Mucosa of rectum (tissue), 2 donors: ENCODE measurements at regions not wholly inside any gene's neighbourhood (a gene's known extent, or its start where the extent isn't known, plus 50 kb on each side); places are given as distances from the start of the nearest gene placed in this dataset.
"Not testable (repeated sequence)": the region's sequence is repeated elsewhere in the genome, so short reads cannot be mapped to it uniquely, and the experiment has no call there.

ENCODE experiments used
- H3K27ac ChIP-seq, 2 donors: one replicate each; pipeline ENCODE4 v1.7.0; 2013; ENCODE audit warnings: inconsistent platforms in 2 of 2, low read depth in 2 of 2, low read length in 2 of 2
- H3K27me3 ChIP-seq, 2 donors: one replicate each; pipeline ENCODE4 v1.7.0; 2013; ENCODE audit warnings: low read length in 2 of 2; ENCODE audit not compliant: control insufficient read depth in 2 of 2, insufficient read depth in 2 of 2
- H3K36me3 ChIP-seq, 2 donors: one replicate each; pipeline ENCODE4 v1.7.0; 2013; ENCODE audit warnings: low read length in 2 of 2; ENCODE audit not compliant: control insufficient read depth in 2 of 2, insufficient read depth in 2 of 2
- H3K4me1 ChIP-seq, 2 donors: one replicate each; pipeline ENCODE4 v1.7.0; 2013; ENCODE audit warnings: low read length in 2 of 2, mild to moderate bottlenecking in 1 of 2; ENCODE audit not compliant: control insufficient read depth in 2 of 2, insufficient read depth in 2 of 2
- H3K4me3 ChIP-seq, 2 donors: one replicate each; pipeline ENCODE4 v1.7.0; 2013; ENCODE audit warnings: low read length in 2 of 2
- H3K9ac ChIP-seq, 2 donors: one replicate each; pipeline ENCODE4 v1.7.0; 2013; ENCODE audit warnings: low read length in 2 of 2, low read depth in 1 of 2, mild to moderate bottlenecking in 1 of 2
- H3K9me3 ChIP-seq, 2 donors: one replicate each; pipeline ENCODE4 v1.7.0; 2013; ENCODE audit warnings: low read length in 2 of 2; ENCODE audit not compliant: control insufficient read depth in 2 of 2
- donor health status: healthy.
- donor health status: Normal muscosa, but diverticular disease.

- not testable (repeated sequence) for H3K27ac ChIP-seq, H3K4me3 ChIP-seq, H3K9ac ChIP-seq, H3K4me1 ChIP-seq, H3K27me3 ChIP-seq, H3K36me3 ChIP-seq, H3K9me3 ChIP-seq
Observed at GRCh38 chr12:8332373-8332772, 105.0 kb upstream of the FAM90A1 start.

GRCh38 chr12:8351073-8351472 lies 104.7 kb upstream of the CLEC6A start:
- not testable (repeated sequence) for H3K36me3 ChIP-seq, H3K27me3 ChIP-seq, H3K27ac ChIP-seq, H3K9ac ChIP-seq, H3K4me1 ChIP-seq, H3K9me3 ChIP-seq, H3K4me3 ChIP-seq

GRCh38 chr12:8354741-8355140 lies 101.0 kb upstream of the CLEC6A start:
- not testable (repeated sequence) for H3K27me3 ChIP-seq

GRCh38 chr12:8355531-8355930 lies 100.2 kb upstream of the CLEC6A start:
- H3K36me3 ChIP-seq, H3K9ac ChIP-seq, H3K27me3 ChIP-seq, H3K27ac ChIP-seq, H3K9me3 ChIP-seq, H3K4me1 ChIP-seq, H3K4me3 ChIP-seq: not testable (repeated sequence)

More at GRCh38 chr12:8354741-8355140, 101.0 kb upstream of the CLEC6A start:
- H3K9ac ChIP-seq, H3K4me1 ChIP-seq, H3K36me3 ChIP-seq, H3K4me3 ChIP-seq, H3K27ac ChIP-seq, H3K9me3 ChIP-seq: not testable (repeated sequence)

- not testable (repeated sequence) for H3K4me3 ChIP-seq, H3K9me3 ChIP-seq, H3K27me3 ChIP-seq, H3K36me3 ChIP-seq, H3K9ac ChIP-seq, H3K27ac ChIP-seq, H3K4me1 ChIP-seq
Observed at GRCh38 chr12:8373744-8374143, 82.0 kb upstream of the CLEC6A start.

- H3K9ac ChIP-seq, H3K9me3 ChIP-seq, H3K36me3 ChIP-seq, H3K27ac ChIP-seq, H3K4me3 ChIP-seq, H3K4me1 ChIP-seq, H3K27me3 ChIP-seq: not testable (repeated sequence)
Observed at GRCh38 chr12:8375122-8375521, 80.6 kb upstream of the CLEC6A start.

GRCh38 chr12:8377756-8378155 lies 78.0 kb upstream of the CLEC6A start:
- not testable (repeated sequence) for H3K27me3 ChIP-seq, H3K9ac ChIP-seq, H3K4me3 ChIP-seq, H3K4me1 ChIP-seq, H3K36me3 ChIP-seq, H3K27ac ChIP-seq, H3K9me3 ChIP-seq

GRCh38 chr12:8382556-8382955 lies 73.2 kb upstream of the CLEC6A start:
- H3K4me1 ChIP-seq, H3K27ac ChIP-seq, H3K36me3 ChIP-seq, H3K9me3 ChIP-seq, H3K27me3 ChIP-seq, H3K4me3 ChIP-seq, H3K9ac ChIP-seq: not testable (repeated sequence)

- not testable (repeated sequence) for H3K27me3 ChIP-seq, H3K9ac ChIP-seq, H3K27ac ChIP-seq, H3K36me3 ChIP-seq, H3K4me3 ChIP-seq, H3K9me3 ChIP-seq, H3K4me1 ChIP-seq
Observed at GRCh38 chr12:8384686-8385085, 71.1 kb upstream of the CLEC6A start.

GRCh38 chr12:8385431-8385830 lies 70.3 kb upstream of the CLEC6A start:
- not testable (repeated sequence) for H3K9me3 ChIP-seq, H3K36me3 ChIP-seq, H3K4me1 ChIP-seq, H3K27me3 ChIP-seq, H3K27ac ChIP-seq, H3K9ac ChIP-seq, H3K4me3 ChIP-seq

GRCh38 chr12:8386661-8387060 lies 69.1 kb upstream of the CLEC6A start:
- H3K9ac ChIP-seq, H3K36me3 ChIP-seq: not testable (repeated sequence)

More at GRCh38 chr12:8386661-8387060, 69.1 kb upstream of the CLEC6A start:
- H3K27me3 ChIP-seq, H3K4me3 ChIP-seq, H3K4me1 ChIP-seq, H3K9me3 ChIP-seq, H3K27ac ChIP-seq: not testable (repeated sequence)
